ENCODE measurements at regions not wholly inside any gene's neighbourhood (a gene's known extent, or its start where the extent isn't known, plus 50 kb on each side); places are given as distances from the start of the nearest gene placed in this dataset.
A peak's percentile ranks its signal among the peaks of the same experiment; 100 is the strongest.

DNA sequence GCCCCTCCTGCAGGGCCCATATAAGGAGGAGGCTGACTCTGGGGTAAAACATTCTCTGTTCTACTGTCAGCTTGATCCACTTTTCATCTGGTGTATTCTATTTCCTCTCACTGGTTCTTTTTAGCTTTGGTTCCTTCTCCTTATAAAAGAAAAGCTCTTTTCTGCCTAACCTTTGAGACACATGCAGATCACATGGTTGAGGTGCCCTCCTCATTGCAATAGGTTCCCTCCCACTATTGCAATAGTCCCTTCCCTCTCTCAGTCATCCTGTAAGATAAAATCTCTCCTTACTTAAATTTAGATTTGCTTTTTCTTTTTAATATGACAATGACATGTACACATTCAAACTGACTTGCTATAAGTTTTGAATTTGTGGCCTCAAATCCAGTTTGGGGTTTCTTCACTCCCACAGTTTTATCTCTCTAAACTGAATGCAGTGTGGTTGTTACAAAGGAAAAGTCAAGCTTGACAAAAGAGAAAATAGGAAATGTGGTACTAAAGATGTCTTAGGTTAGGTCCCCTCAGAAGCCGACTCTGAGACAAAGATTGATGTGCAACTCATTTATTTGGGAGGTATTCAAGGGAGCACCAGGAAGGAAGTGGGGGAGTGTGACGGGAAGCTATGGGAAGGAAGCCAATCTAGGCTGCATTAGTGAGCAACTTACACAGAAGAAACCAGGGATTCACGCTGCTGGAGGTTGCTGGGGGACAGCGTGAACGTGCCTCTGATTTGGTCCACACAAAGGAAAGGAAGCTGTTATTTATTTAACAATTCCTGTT lies 127.6 kb upstream of the LINC00305 start:
- no peaks in the 10 kb centered on the region for H3K79me2 ChIP-seq (ENCODE audit: low read length)
- H3K9me3 ChIP-seq (ENCODE audit: insufficient read depth, low read length) = no peaks in the 10 kb centered on the region
- H3K27ac ChIP-seq (ENCODE audit: low read length) = no peak overlapping the region
- H3K36me3 ChIP-seq (replicated peaks; ENCODE audit: low read depth, low read length) = no peaks in the 10 kb centered on the region
- TF ChIP-seq, protein P1, sequence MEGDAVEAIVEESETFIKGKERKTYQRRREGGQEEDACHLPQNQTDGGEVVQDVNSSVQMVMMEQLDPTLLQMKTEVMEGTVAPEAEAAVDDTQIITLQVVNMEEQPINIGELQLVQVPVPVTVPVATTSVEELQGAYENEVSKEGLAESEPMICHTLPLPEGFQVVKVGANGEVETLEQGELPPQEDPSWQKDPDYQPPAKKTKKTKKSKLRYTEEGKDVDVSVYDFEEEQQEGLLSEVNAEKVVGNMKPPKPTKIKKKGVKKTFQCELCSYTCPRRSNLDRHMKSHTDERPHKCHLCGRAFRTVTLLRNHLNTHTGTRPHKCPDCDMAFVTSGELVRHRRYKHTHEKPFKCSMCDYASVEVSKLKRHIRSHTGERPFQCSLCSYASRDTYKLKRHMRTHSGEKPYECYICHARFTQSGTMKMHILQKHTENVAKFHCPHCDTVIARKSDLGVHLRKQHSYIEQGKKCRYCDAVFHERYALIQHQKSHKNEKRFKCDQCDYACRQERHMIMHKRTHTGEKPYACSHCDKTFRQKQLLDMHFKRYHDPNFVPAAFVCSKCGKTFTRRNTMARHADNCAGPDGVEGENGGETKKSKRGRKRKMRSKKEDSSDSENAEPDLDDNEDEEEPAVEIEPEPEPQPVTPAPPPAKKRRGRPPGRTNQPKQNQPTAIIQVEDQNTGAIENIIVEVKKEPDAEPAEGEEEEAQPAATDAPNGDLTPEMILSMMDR (IDR thresholded peaks at IDR 0.05; ENCODE audit: low read depth, low read length) = no peak
- no peak for TF ChIP-seq EZH2phosphoT487 (IDR thresholded peaks at IDR 0.05; ENCODE audit: low read depth)
- no peaks in the 10 kb centered on the region for H3K27me3 ChIP-seq (ENCODE audit: low read depth, low read length)
- H2AFZ ChIP-seq (ENCODE audit: low read depth, low read length) = no peak overlapping the region
- H3K4me3 ChIP-seq (ENCODE audit: low read length) = no peak overlapping the region
- no peak overlapping the region for H3K4me2 ChIP-seq (ENCODE audit: low read length)
- no peaks in the 10 kb centered on the region for H4K20me1 ChIP-seq (ENCODE audit: insufficient read depth, low read length)
- H3K4me1 ChIP-seq (ENCODE audit: low read length) = peaks cover 4% of the 10 kb centered on the region; the same call in 1 of the 2 replicates
- no peak overlapping the region for H3K9ac ChIP-seq (ENCODE audit: low read length)

DNA sequence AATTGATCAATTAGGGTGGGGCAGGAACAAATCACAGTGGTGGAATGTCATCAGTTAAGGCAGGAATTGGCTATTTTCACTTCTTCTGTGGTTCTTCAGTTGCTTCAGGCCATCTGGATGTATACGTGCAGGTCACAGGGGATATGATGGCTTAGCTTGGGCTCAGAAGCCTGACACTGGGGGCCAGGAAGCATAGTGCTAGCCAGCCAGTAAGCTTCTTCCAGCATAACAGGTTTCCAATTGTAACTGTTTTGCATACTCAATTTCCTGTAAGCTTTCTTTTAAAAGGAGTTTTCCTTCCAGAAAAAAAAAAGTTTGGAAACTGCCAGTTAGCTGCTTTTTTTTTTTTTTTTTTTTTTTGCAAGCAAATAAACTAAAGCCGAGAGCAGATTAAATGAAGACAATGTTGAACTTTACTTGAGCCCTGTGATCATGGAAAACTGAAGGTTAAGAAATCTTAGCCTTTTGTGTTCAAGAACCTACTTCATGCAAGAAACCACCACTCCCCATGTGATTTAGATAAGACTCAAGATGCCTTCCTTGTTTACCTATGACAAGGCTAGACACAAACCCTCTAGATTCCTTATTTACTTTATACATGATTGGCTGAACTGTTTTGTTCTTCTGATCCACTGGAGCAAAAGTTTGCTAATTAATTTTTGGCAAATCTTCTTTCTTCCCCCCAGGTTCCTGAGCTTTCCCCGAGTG lies 126.9 kb upstream of the LINC00305 start:
- Histone ChIP-seq H4K20me1 (ENCODE audit: insufficient read depth, low read length) (no peaks in the 10 kb centered on the region), H3K4me2 (ENCODE audit: low read length) (no peak overlapping the region), H3K36me3 (replicated peaks; ENCODE audit: low read depth, low read length) (no peaks in the 10 kb centered on the region), H3K4me1 (ENCODE audit: low read length) (peaks cover 4% of the 10 kb centered on the region; the same call in 1 of the 2 replicates), H3K27me3 (ENCODE audit: low read depth, low read length) (no peaks in the 10 kb centered on the region), H2AFZ (ENCODE audit: low read depth, low read length) (no peak overlapping the region), H3K4me3 (ENCODE audit: low read length) (no peak overlapping the region), H3K9me3 (ENCODE audit: insufficient read depth, low read length) (no peaks in the 10 kb centered on the region), H3K9ac (ENCODE audit: low read length) (no peak overlapping the region), H3K27ac (ENCODE audit: low read length) (no peak overlapping the region), H3K79me2 (ENCODE audit: low read length) (no peaks in the 10 kb centered on the region)
- TF ChIP-seq, protein P1 (IDR thresholded peaks at IDR 0.05; ENCODE audit: low read depth, low read length) = no peak
- no peak for TF ChIP-seq EZH2phosphoT487 (IDR thresholded peaks at IDR 0.05; ENCODE audit: low read depth)

DNA sequence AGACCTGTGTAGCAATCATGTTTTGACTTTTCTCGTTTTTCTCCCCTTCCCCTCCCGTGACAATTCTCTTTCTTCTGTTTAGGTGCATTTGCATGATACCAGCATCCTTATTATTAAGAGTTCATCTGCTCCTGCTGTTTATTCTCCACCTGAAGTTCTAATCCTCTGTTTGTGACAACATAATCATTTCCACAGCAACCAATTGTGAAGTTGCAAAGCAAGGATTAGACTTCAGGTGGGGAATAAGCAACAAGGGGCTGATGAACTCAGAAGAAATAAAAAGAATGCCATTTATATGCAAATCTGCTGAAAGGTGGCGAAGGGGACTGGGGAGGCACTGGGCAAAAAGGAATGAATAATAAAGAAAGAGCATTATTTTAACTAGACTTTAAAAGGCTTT lies 124.8 kb upstream of the LINC00305 start:
- no peaks in the 10 kb centered on the region for H3K9me3 ChIP-seq (ENCODE audit: insufficient read depth, low read length)

More for the DNA sequence above, 124.8 kb upstream of the LINC00305 start:
- Histone ChIP-seq H3K4me3 (ENCODE audit: low read length) (no peak overlapping the region), H3K4me2 (ENCODE audit: low read length) (no peak overlapping the region), H3K36me3 (replicated peaks; ENCODE audit: low read depth, low read length) (no peaks in the 10 kb centered on the region), H3K4me1 (ENCODE audit: low read length) (peaks cover 4% of the 10 kb centered on the region; the same call in 1 of the 2 replicates), H2AFZ (ENCODE audit: low read depth, low read length) (peak overlapping the region; percentile 18; the same call in 1 of the 2 replicates), H3K79me2 (ENCODE audit: low read length) (no peaks in the 10 kb centered on the region), H3K27me3 (ENCODE audit: low read depth, low read length) (no peaks in the 10 kb centered on the region), H3K27ac (ENCODE audit: low read length) (no peak overlapping the region), H3K9ac (ENCODE audit: low read length) (no peak overlapping the region), H4K20me1 (ENCODE audit: insufficient read depth, low read length) (no peaks in the 10 kb centered on the region)
- TF ChIP-seq, protein P1 (IDR thresholded peaks at IDR 0.05; ENCODE audit: low read depth, low read length) = no peak
- TF ChIP-seq EZH2phosphoT487 (IDR thresholded peaks at IDR 0.05; ENCODE audit: low read depth) = no peak

Data from OCI-LY3 (cell line).